Activated naive CD4-positive, alpha-beta T cell treated with anti-CD3 and anti-CD28 coated beads, Interleukin-2, amount 50 U/mL, for 24 hours (primary cell): ENCODE measurements at regions not wholly inside any gene's neighbourhood (a gene's known extent, or its start where the extent isn't known, plus 50 kb on each side); places are given as distances from the start of the nearest gene placed in this dataset.

Experiments used
- H3K27ac Mint-ChIP-seq: one replicate; pipeline ENCODE4 v1.8.0; 2021; ENCODE audit warnings: mild to moderate bottlenecking, mixed read lengths
- H3K27me3 Mint-ChIP-seq: one replicate; pipeline ENCODE4 v1.8.0; 2021; ENCODE audit warnings: mixed read lengths
- H3K36me3 Mint-ChIP-seq: one replicate; pipeline ENCODE4 v1.8.0; 2021; ENCODE audit warnings: mixed read lengths
- H3K4me1 Mint-ChIP-seq: one replicate; pipeline ENCODE4 v1.8.0; 2021; ENCODE audit warnings: mixed read lengths
- H3K4me3 Mint-ChIP-seq: one replicate; pipeline ENCODE4 v1.8.0; 2021; ENCODE audit warnings: mild to moderate bottlenecking, mixed read lengths
- H3K9me3 Mint-ChIP-seq: one replicate; pipeline ENCODE4 v1.8.0; 2021; ENCODE audit warnings: mixed read lengths

- Mint-ChIP-seq H3K36me3 (no peaks in the 10 kb centered on the region), H3K27me3 (peaks cover 3% of the 10 kb centered on the region), H3K4me1 (no peaks in the 10 kb centered on the region), H3K4me3 (no peak overlapping the region), H3K27ac (no peak overlapping the region), H3K9me3 (peaks cover 5% of the 10 kb centered on the region)
These were observed 178.0 kb upstream of the GLI3 start for GRCh38 chr7:42414941-42415505.

- peaks cover 5% of the 10 kb centered on the region for H3K9me3 Mint-ChIP-seq
- no peaks in the 10 kb centered on the region for H3K36me3 Mint-ChIP-seq
- H3K4me1 Mint-ChIP-seq, result no peaks in the 10 kb centered on the region
- H3K27me3 Mint-ChIP-seq, result peaks cover 5% of the 10 kb centered on the region
- no peak overlapping the region for H3K27ac Mint-ChIP-seq
- no peak overlapping the region for H3K4me3 Mint-ChIP-seq
These were observed 177.0 kb upstream of the GLI3 start for GRCh38 chr7:42414028-42414427.

DNA sequence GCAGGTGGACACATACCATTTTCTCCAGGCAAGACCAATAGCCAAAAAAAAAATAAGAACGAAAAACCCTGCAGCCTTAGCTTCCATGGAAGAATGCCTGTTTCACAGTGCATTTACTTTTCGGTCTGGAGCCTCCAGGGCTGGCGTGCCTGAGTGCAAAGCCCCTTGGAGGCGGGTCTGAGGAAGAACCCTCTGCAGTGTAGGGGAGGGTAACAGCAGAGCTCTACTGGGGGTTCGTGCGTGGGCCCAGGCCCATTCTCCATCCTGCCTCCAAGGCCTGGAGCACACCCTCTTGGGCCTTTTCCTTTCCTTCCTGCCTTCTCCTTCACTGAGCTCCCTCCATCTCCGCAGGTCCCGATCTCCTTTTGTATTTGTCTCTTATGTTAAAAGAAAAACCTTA, 172.3 kb upstream of the GLI3 start:
- H3K9me3 Mint-ChIP-seq, result peaks cover 5% of the 10 kb centered on the region
- H3K27ac Mint-ChIP-seq, result no peak overlapping the region
- H3K27me3 Mint-ChIP-seq, result peaks cover 5% of the 10 kb centered on the region

DNA sequence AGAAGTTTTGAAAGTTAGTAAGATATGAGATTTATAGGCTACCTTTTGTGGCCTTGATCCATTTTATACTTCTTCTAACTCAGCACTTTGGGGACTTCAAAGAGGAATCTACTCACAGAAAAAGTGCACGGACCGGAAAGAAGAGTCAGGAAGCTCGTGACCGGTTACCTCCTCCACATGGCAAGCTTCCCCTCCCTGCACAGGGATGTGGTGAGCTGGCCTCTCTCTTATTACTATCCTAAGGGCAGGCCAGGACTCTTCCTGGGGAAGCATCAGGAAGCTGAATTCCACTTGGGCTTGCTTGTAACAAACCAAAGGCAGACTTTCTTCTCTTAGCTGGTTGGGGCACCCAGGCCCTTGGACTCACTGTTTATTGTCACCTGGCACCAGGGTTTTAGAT, 170.8 kb upstream of the GLI3 start:
- Mint-ChIP-seq H3K4me3 (no peak overlapping the region), H3K27ac (no peak overlapping the region), H3K4me1 (no peaks in the 10 kb centered on the region), H3K9me3 (no peaks in the 10 kb centered on the region), H3K27me3 (peaks cover 5% of the 10 kb centered on the region), H3K36me3 (no peaks in the 10 kb centered on the region)

More for the DNA sequence above, 172.3 kb upstream of the GLI3 start:
- Mint-ChIP-seq H3K4me1 (no peaks in the 10 kb centered on the region), H3K36me3 (no peaks in the 10 kb centered on the region), H3K4me3 (no peak overlapping the region)

DNA sequence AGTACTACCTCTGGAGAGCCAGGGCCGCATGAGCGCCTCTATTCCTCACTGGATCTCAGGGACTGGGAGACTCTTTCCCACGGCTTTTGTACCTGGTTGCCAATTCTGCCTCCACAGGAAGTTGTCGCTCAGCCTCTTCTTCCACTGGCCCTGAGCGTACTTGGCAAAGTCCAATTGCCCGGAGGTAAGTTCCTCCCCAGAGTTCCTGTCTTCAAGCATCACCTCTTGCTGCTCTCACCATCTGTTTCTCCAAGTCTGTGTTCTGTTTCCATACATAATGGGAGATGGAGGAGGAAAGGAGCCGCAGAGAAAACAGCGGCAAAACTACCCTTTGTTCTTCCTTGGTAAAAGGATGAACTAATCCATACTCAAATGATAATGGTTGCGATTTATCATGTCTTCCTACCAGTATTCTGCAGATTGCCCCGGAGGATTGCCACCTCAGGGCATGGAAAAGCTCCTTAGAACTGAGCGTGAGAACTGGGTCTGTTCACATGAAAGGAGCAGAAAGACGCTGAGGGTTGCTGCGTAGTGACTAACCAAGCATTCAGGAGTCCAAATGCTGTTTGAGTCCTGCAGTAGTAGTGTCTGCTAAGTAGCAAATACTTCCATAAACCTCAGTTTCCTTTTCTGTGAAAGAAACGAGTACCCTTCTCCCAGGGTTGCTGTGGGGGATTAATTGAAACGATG, 170.2 kb upstream of the GLI3 start:
- Mint-ChIP-seq H3K4me3 (no peak overlapping the region), H3K27ac (no peak overlapping the region), H3K9me3 (no peaks in the 10 kb centered on the region), H3K27me3 (peaks cover 5% of the 10 kb centered on the region), H3K36me3 (no peaks in the 10 kb centered on the region), H3K4me1 (no peaks in the 10 kb centered on the region)

GRCh38 chr7:42406358-42406757, 169.3 kb upstream of the GLI3 start:
- Mint-ChIP-seq H3K36me3 (no peaks in the 10 kb centered on the region), H3K9me3 (no peaks in the 10 kb centered on the region), H3K4me3 (no peak overlapping the region), H3K4me1 (no peaks in the 10 kb centered on the region), H3K27me3 (peaks cover 2% of the 10 kb centered on the region), H3K27ac (no peak overlapping the region)

- Mint-ChIP-seq H3K4me3 (no peak overlapping the region), H3K27me3 (peaks cover 2% of the 10 kb centered on the region), H3K36me3 (no peaks in the 10 kb centered on the region), H3K27ac (no peak overlapping the region), H3K4me1 (no peaks in the 10 kb centered on the region), H3K9me3 (no peaks in the 10 kb centered on the region)
These were observed 168.8 kb upstream of the GLI3 start for GRCh38 chr7:42405782-42406181.

DNA sequence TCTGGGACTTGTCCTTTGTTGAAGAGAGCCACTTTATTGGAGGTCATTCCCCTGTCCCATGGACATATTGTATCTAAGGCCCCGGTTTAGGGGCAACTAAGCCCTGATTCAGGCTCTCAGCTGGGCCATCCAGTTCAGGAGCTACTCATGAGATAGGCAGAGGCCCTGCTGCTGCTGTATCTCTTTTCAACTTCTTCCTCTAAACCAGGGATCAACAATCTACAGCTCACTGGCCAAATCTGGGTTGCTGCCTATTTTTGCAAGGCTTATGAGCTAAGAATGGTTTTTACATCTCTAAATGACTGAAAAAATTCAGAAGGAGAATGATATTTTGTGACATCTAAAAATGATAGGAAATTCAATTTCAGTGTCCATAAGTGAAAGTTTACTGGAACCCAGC, 166.8 kb upstream of the GLI3 start:
- Mint-ChIP-seq H3K9me3 (no peaks in the 10 kb centered on the region), H3K4me1 (no peaks in the 10 kb centered on the region)

DNA sequence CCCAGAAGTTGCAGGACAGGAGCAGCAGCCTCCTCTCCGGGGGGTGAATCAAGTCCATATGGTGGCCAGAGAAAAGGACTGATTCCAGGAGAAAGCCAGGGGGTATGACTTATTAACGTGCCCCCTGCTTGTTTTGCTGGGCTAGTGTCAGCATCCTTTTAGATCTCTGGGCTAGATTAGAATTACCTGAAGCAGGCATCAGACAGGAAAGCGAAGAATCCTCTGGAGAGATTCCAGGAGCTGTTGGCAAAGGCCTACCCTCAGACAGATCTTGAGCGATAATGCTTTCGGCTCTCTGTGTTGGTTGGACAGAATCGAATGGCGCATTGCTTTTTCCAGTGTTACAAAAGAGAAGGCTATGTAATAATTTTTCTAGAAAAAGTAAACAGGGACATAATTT, 164.0 kb upstream of the GLI3 start:
- Mint-ChIP-seq H3K27me3 (peaks cover 2% of the 10 kb centered on the region), H3K4me3 (no peak overlapping the region), H3K27ac (no peak overlapping the region), H3K9me3 (no peaks in the 10 kb centered on the region), H3K36me3 (no peaks in the 10 kb centered on the region), H3K4me1 (no peaks in the 10 kb centered on the region)

More for the DNA sequence above, 166.8 kb upstream of the GLI3 start:
- no peak overlapping the region for H3K4me3 Mint-ChIP-seq
- no peaks in the 10 kb centered on the region for H3K36me3 Mint-ChIP-seq
- H3K27me3 Mint-ChIP-seq, result no peaks in the 10 kb centered on the region
- no peak overlapping the region for H3K27ac Mint-ChIP-seq

GRCh38 chr7:42400211-42400772, 163.3 kb upstream of the GLI3 start:
- peaks cover 2% of the 10 kb centered on the region for H3K27me3 Mint-ChIP-seq
- no peak overlapping the region for H3K4me3 Mint-ChIP-seq
- H3K27ac Mint-ChIP-seq, result no peak overlapping the region
- H3K4me1 Mint-ChIP-seq, result no peaks in the 10 kb centered on the region
- H3K36me3 Mint-ChIP-seq, result no peaks in the 10 kb centered on the region
- no peaks in the 10 kb centered on the region for H3K9me3 Mint-ChIP-seq

GRCh38 chr7:42395607-42396006, 158.6 kb upstream of the GLI3 start:
- Mint-ChIP-seq H3K27me3 (peaks cover 2% of the 10 kb centered on the region), H3K36me3 (no peaks in the 10 kb centered on the region), H3K4me3 (no peak overlapping the region), H3K9me3 (no peaks in the 10 kb centered on the region), H3K4me1 (no peaks in the 10 kb centered on the region), H3K27ac (no peak overlapping the region)

GRCh38 chr7:42392826-42393225, 155.8 kb upstream of the GLI3 start:
- Mint-ChIP-seq H3K4me1 (no peaks in the 10 kb centered on the region), H3K9me3 (no peaks in the 10 kb centered on the region), H3K27ac (no peak overlapping the region), H3K4me3 (no peak overlapping the region), H3K27me3 (peaks cover 2% of the 10 kb centered on the region), H3K36me3 (no peaks in the 10 kb centered on the region)

GRCh38 chr7:42389697-42390096, 152.7 kb upstream of the GLI3 start:
- Mint-ChIP-seq H3K27me3 (no peaks in the 10 kb centered on the region), H3K27ac (no peak overlapping the region), H3K4me3 (no peak overlapping the region)

GRCh38 chr7:42385912-42386311, 148.9 kb upstream of the GLI3 start:
- Mint-ChIP-seq H3K27ac (no peak overlapping the region), H3K9me3 (no peaks in the 10 kb centered on the region), H3K4me1 (no peaks in the 10 kb centered on the region), H3K36me3 (no peaks in the 10 kb centered on the region), H3K27me3 (no peaks in the 10 kb centered on the region), H3K4me3 (no peak overlapping the region)

More at GRCh38 chr7:42389697-42390096, 152.7 kb upstream of the GLI3 start:
- H3K9me3 Mint-ChIP-seq, result no peaks in the 10 kb centered on the region
- H3K36me3 Mint-ChIP-seq, result no peaks in the 10 kb centered on the region
- H3K4me1 Mint-ChIP-seq, result no peaks in the 10 kb centered on the region

GRCh38 chr7:42381161-42381560, 144.2 kb upstream of the GLI3 start:
- Mint-ChIP-seq H3K4me3 (no peak overlapping the region), H3K27me3 (no peaks in the 10 kb centered on the region), H3K36me3 (no peaks in the 10 kb centered on the region), H3K4me1 (no peaks in the 10 kb centered on the region), H3K27ac (no peak overlapping the region), H3K9me3 (no peaks in the 10 kb centered on the region)

GRCh38 chr7:42380401-42380800, 143.4 kb upstream of the GLI3 start:
- Mint-ChIP-seq H3K27ac (no peak overlapping the region), H3K4me1 (no peaks in the 10 kb centered on the region), H3K27me3 (no peaks in the 10 kb centered on the region), H3K4me3 (no peak overlapping the region), H3K36me3 (no peaks in the 10 kb centered on the region), H3K9me3 (no peaks in the 10 kb centered on the region)
